RWPE2 (cell line): ENCODE measurements at regions not wholly inside any gene's neighbourhood (a gene's known extent, or its start where the extent isn't known, plus 50 kb on each side); places are given as distances from the start of the nearest gene placed in this dataset.

ENCODE experiments used
- ATAC-seq: fragments of 200-7000 bp; cut with Tn5 transposase; 3 replicates; pipeline ENCODE4 v1.9.1; 2021; ENCODE audit warnings: low read depth
- DNase-seq: peaks from one replicate; pipeline ENCODE4 v3.0.0-alpha.2; 2020; ENCODE audit warnings: low spot score
- H3K27ac ChIP-seq: fragments of 450-650 bp; 2 replicates; pipeline ENCODE4 v1.5.1; 2017; ENCODE audit warnings: mild to moderate bottlenecking; ENCODE audit not compliant: poor library complexity, severe bottlenecking
- H3K27me3 ChIP-seq: fragments of 250-450 bp; sonication (Bioruptor Pico); 2 replicates; pipeline ENCODE4 v1.5.1; 2021; ENCODE audit warnings: mild to moderate bottlenecking, moderate library complexity; ENCODE audit not compliant: insufficient read depth, poor library complexity, severe bottlenecking
- H3K36me3 ChIP-seq: fragments of 250-450 bp; sonication (Bioruptor Pico); 2 replicates; pipeline ENCODE4 v1.5.1; 2020; ENCODE audit warnings: low read depth, mild to moderate bottlenecking, moderate library complexity
- H3K4me1 ChIP-seq: fragments of 250-450 bp; sonication (Bioruptor Pico); 2 replicates; pipeline ENCODE4 v1.5.1; 2021; ENCODE audit warnings: mild to moderate bottlenecking, moderate library complexity; ENCODE audit not compliant: insufficient read depth, poor library complexity, severe bottlenecking
- H3K4me3 ChIP-seq: fragments of 250-450 bp; sonication (Bioruptor Pico); 2 replicates; pipeline ENCODE4 v1.5.1; 2021; ENCODE audit warnings: mild to moderate bottlenecking, moderate library complexity; ENCODE audit not compliant: severe bottlenecking
- H3K9me3 ChIP-seq: fragments of 250-450 bp; sonication (Bioruptor Pico); 2 replicates; pipeline ENCODE4 v1.5.1; 2021; ENCODE audit warnings: mild to moderate bottlenecking, moderate library complexity; ENCODE audit not compliant: severe bottlenecking
- TF ChIP-seq, protein P1 (sequence below): fragments of 450-650 bp; IDR thresholded peaks from one replicate; pipeline ENCODE4 v1.5.1; 2017; ENCODE audit warnings: mild to moderate bottlenecking, moderate library complexity; ENCODE audit not compliant: poor library complexity, severe bottlenecking

DNA sequence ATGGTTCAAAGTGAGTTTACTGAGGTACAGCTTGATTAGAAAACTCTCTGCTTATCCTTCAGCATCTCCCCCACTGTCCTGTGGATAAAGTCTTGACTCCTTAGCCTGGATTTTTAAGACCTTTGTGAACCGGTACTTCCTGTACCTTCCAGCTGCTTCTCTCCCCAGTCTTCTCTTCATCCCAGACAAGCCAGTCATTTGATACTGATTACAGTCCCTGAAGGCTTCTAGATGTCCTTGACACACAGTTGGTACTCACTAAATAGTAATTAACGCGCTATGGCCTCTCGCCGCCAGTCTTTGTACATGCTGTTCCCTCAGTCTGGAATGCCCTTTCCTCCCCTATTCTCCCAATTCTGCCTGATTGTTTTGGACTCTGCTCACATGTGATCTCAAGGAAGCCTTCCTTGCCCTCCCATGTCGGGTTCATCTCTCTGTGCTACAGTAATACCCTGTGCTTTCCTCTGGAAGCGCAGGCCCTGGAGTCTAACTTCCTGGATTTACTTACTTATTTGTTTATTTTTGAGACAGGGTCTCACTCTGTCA is 50.6 kb upstream of the PTGR2 start:
- no peaks in the 10 kb centered on the region for H3K27me3 ChIP-seq
- H3K36me3 ChIP-seq = no peaks in the 10 kb centered on the region
- no peak overlapping the region for H3K27ac ChIP-seq
- ATAC-seq = no peak
- H3K4me1 ChIP-seq = peaks cover 30% of the 10 kb centered on the region
- peak; percentile 13 for DNase-seq
- no peaks in the 10 kb centered on the region for H3K9me3 ChIP-seq
- no peak overlapping the region for H3K4me3 ChIP-seq
- TF ChIP-seq, protein P1, sequence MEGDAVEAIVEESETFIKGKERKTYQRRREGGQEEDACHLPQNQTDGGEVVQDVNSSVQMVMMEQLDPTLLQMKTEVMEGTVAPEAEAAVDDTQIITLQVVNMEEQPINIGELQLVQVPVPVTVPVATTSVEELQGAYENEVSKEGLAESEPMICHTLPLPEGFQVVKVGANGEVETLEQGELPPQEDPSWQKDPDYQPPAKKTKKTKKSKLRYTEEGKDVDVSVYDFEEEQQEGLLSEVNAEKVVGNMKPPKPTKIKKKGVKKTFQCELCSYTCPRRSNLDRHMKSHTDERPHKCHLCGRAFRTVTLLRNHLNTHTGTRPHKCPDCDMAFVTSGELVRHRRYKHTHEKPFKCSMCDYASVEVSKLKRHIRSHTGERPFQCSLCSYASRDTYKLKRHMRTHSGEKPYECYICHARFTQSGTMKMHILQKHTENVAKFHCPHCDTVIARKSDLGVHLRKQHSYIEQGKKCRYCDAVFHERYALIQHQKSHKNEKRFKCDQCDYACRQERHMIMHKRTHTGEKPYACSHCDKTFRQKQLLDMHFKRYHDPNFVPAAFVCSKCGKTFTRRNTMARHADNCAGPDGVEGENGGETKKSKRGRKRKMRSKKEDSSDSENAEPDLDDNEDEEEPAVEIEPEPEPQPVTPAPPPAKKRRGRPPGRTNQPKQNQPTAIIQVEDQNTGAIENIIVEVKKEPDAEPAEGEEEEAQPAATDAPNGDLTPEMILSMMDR = no peak

DNA sequence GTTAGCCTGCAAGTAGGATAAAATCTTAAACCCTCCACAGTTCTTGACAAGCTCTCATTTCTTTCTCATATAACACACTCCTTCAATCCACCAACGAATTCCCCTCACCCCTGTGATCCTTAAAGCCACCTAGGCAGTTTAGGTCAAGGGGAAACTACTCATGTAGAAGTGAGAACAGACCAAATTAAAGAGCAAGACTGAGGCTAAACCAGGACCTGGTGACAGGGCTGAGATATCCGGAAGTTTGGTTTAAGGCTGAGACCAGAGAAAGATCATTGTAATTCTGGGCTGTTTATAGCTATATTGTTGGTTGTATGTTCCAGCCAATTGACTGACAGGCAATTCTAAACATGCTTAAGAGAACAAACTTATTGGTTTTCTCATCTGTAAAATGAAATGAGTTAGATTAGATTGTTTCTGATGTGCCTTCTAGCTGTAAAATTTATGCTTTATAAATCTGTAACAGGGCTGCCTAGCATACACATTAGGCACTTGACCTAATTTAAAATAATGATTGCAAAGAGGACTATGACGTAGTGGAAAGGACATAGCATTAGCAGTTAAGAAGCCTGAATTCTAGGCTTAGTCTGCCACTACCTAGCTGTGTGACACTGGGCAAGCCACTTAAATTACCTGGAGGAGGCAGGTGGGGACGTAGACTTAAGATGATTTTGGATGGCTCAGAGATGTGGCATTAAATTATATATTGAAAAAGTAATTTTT is 53.9 kb upstream of the PTGR2 start:
- TF ChIP-seq, protein P1 = no peak
- ATAC-seq (no peak), DNase-seq (no peak)
- Histone ChIP-seq H3K9me3 (no peaks in the 10 kb centered on the region), H3K4me3 (no peak overlapping the region), H3K36me3 (no peaks in the 10 kb centered on the region), H3K27me3 (no peaks in the 10 kb centered on the region), H3K27ac (peak overlapping the region; percentile 56), H3K4me1 (peaks cover 35% of the 10 kb centered on the region)

DNA sequence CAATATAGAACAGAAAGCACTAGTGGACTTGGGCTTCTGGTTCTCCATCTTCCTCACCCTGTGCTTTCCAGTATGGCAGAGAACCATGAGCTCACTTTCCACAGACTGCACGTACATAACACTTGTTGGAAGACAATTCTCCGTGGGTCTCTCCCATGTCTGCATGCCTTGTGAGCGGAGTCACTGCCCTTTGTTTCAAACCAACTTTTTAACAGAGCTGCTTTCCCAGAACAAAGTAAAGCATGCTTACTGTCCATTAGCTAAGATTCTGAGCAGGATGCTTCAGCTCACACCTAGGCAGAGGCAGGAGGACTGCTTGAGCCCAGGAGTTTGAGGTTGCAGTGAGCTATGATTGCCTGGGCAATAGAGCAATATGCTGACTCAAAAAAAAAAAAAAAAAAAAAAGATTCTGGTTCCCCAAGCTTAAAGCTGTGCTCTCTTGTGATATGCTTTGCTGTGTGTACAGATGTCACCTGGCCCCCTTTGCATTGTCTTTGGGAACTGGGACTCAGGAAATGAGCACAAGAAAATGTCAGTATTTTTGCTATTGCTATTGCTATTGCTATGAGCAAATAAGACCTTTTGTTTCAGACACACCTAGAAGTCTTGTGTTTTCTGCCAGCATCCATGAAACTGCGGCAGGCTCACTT is 54.6 kb upstream of the PTGR2 start:
- Histone ChIP-seq H3K4me3 (no peak overlapping the region), H3K4me1 (peaks cover 29% of the 10 kb centered on the region), H3K36me3 (no peaks in the 10 kb centered on the region), H3K27me3 (no peaks in the 10 kb centered on the region), H3K9me3 (no peaks in the 10 kb centered on the region), H3K27ac (peak overlapping the region; percentile 56)
- ATAC-seq = no peak
- DNase-seq = peak; percentile 12
- TF ChIP-seq, protein P1 = no peak

DNA sequence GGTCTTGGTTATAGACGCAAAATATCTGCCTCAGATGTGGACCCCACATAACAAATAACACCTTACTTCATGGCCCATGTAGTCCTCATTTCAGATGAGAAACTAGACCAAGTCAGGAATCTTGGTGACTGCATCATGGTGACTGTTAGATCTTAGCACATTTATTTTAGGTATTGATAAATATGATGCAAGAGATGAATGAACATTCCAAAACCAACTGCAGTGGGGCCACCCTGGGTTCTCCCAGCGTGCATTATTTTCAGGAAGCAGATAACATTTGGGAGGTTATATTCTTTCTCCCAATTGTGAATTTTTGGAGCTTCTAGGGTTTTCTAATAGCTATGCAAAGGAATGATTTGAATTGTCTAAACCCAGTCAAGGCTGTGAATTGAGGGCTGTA is 55.2 kb upstream of the PTGR2 start:
- ATAC-seq = no peak

More for the DNA sequence above, 55.2 kb upstream of the PTGR2 start:
- DNase-seq = no peak
- no peaks in the 10 kb centered on the region for H3K27me3 ChIP-seq
- H3K4me1 ChIP-seq = peaks cover 29% of the 10 kb centered on the region
- no peaks in the 10 kb centered on the region for H3K36me3 ChIP-seq
- no peak overlapping the region for H3K4me3 ChIP-seq
- H3K27ac ChIP-seq = peak overlapping the region; percentile 56
- TF ChIP-seq, protein P1 = no peak
- no peaks in the 10 kb centered on the region for H3K9me3 ChIP-seq
